Neural cell (in vitro differentiated cells): ENCODE measurements at regions not wholly inside any gene's neighbourhood (a gene's known extent, or its start where the extent isn't known, plus 50 kb on each side); places are given as distances from the start of the nearest gene placed in this dataset.

ENCODE experiments used
- H2AFZ ChIP-seq: fragments of 200-600, 300-800 bp; sonication (generic), shearing (Covaris generic); 2 replicates; pipeline ENCODE4 v1.6.0; 2014; ENCODE audit warnings: low read depth, mild to moderate bottlenecking, antibody characterized with exemption, low read length, moderate library complexity
- H3F3A ChIP-seq: fragments of 200-600 bp; shearing (Covaris generic); 2 replicates; pipeline ENCODE4 v1.6.1; 2016; ENCODE audit warnings: mild to moderate bottlenecking, moderate library complexity, mixed read lengths, antibody characterized with exemption, low read length; ENCODE audit not compliant: insufficient read depth, poor library complexity, severe bottlenecking
- H3K27ac ChIP-seq: fragments of 200-600, 300-800 bp; sonication (generic), shearing (Covaris generic); 2 replicates; pipeline ENCODE4 v1.5.1; 2014; ENCODE audit warnings: mild to moderate bottlenecking, low read length, moderate library complexity
- H3K27me3 ChIP-seq: fragments of 300-800, 200-600 bp; sonication (generic), shearing (Covaris generic); 2 replicates; pipeline ENCODE4 v1.6.0; 2014; ENCODE audit warnings: mild to moderate bottlenecking, low read depth, low read length, moderate library complexity; ENCODE audit not compliant: insufficient read depth
- H3K36me3 ChIP-seq: fragments of 300-800, 200-600 bp; sonication (generic), shearing (Covaris generic); 2 replicates; pipeline ENCODE4 v1.5.1; 2014; ENCODE audit warnings: mild to moderate bottlenecking, antibody characterized with exemption, low read length, moderate library complexity; ENCODE audit not compliant: insufficient read depth
- H3K4me2 ChIP-seq: fragments of 300-800, 200-600 bp; sonication (generic), shearing (Covaris generic); 2 replicates; pipeline ENCODE4 v1.6.0; 2014; ENCODE audit warnings: mild to moderate bottlenecking, low read length
- H3K4me3 ChIP-seq: fragments of 300-800, 200-600 bp; sonication (generic), shearing (Covaris generic); 2 replicates; pipeline ENCODE4 v1.5.1; 2014; ENCODE audit warnings: mild to moderate bottlenecking, low read length, moderate library complexity
- H3K79me2 ChIP-seq: fragments of 200-600 bp; shearing (Covaris generic); replicated peaks from 2 replicates; pipeline ENCODE4 v1.6.0; 2014; ENCODE audit warnings: mild to moderate bottlenecking, low read length, moderate library complexity; ENCODE audit not compliant: insufficient read depth
- H3K9ac ChIP-seq: fragments of 300-800, 200-600 bp; sonication (generic), shearing (Covaris generic); 2 replicates; pipeline ENCODE4 v1.6.1; 2016; ENCODE audit warnings: mild to moderate bottlenecking, low read length, mixed read lengths
- H3K9me2 ChIP-seq: fragments of 200-600 bp; shearing (Covaris generic); 2 replicates; pipeline ENCODE4 v1.6.1; 2016; ENCODE audit warnings: mild to moderate bottlenecking, low read length, mixed read lengths; ENCODE audit not compliant: insufficient read depth
- H3K9me3 ChIP-seq: fragments of 200-600, 300-800 bp; sonication (generic), shearing (Covaris generic); 2 replicates; pipeline ENCODE4 v1.6.1; 2016; ENCODE audit warnings: mild to moderate bottlenecking, mixed run types, low read length, moderate library complexity, mixed read lengths
- H4K20me1 ChIP-seq: fragments of 200-600 bp; shearing (Covaris generic); 2 replicates; pipeline ENCODE4 v1.6.1; 2016; ENCODE audit warnings: mild to moderate bottlenecking, mixed run types; ENCODE audit not compliant: insufficient read depth
- CTCF ChIP-seq: fragments of 450-650 bp; IDR thresholded peaks from 2 replicates; pipeline ENCODE4 v1.5.1; 2014; ENCODE audit warnings: antibody characterized with exemption, mild to moderate bottlenecking, moderate library complexity; ENCODE audit not compliant: poor library complexity, severe bottlenecking
- EP300 ChIP-seq: fragments of 450-650 bp; conservative IDR thresholded peaks from 2 replicates; pipeline ENCODE4 v1.6.1; 2014; ENCODE audit warnings: antibody characterized with exemption, mild to moderate bottlenecking, moderate library complexity; ENCODE audit not compliant: poor library complexity, severe bottlenecking
- EZH2 ChIP-seq: fragments of 200-600, 300-800 bp; shearing (Covaris generic), sonication (generic); IDR thresholded peaks from 2 replicates; pipeline ENCODE4 v1.6.1; 2014; ENCODE audit warnings: antibody characterized with exemption, low read length, borderline replicate concordance, mild to moderate bottlenecking; ENCODE audit not compliant: insufficient read depth, poor library complexity, severe bottlenecking
- MXI1 ChIP-seq: fragments of 450-650 bp; conservative IDR thresholded peaks from 2 replicates; pipeline ENCODE4 v1.6.1; 2014; ENCODE audit warnings: antibody characterized with exemption, mild to moderate bottlenecking; ENCODE audit not compliant: poor library complexity, severe bottlenecking
- POLR2AphosphoS5 ChIP-seq: IDR thresholded peaks from 2 replicates; pipeline ENCODE4 v1.6.1; 2012
- RAD21 ChIP-seq: fragments of 450-650 bp; conservative IDR thresholded peaks from 2 replicates; pipeline ENCODE4 v1.6.1; 2014; ENCODE audit warnings: antibody characterized with exemption, mild to moderate bottlenecking, moderate library complexity
- REST ChIP-seq: IDR thresholded peaks from 2 replicates; pipeline ENCODE4 v1.6.1; 2012; ENCODE audit warnings: borderline replicate concordance
- SMC3 ChIP-seq: fragments of 450-650 bp; conservative IDR thresholded peaks from 2 replicates; pipeline ENCODE4 v1.6.1; 2014; ENCODE audit warnings: antibody characterized with exemption, mild to moderate bottlenecking, moderate library complexity; ENCODE audit not compliant: poor library complexity

GRCh38 chr20:16115911-16116552 lies 457.2 kb downstream of the KIF16B start:
- no peak overlapping the region for H3K4me2 ChIP-seq
- H3K27ac ChIP-seq: no peak overlapping the region
- H3F3A ChIP-seq: no peaks in the 10 kb centered on the region
- H3K79me2 ChIP-seq: no peaks in the 10 kb centered on the region
- H3K9me3 ChIP-seq: no peaks in the 10 kb centered on the region
- H3K4me3 ChIP-seq: no peak overlapping the region
- H3K36me3 ChIP-seq: no peaks in the 10 kb centered on the region
- no peak overlapping the region for H3K9ac ChIP-seq
- no peaks in the 10 kb centered on the region for H3K27me3 ChIP-seq
- TF ChIP-seq REST: no peak
- TF ChIP-seq EP300: no peak
- no peak for TF ChIP-seq EZH2
- no peak for TF ChIP-seq RAD21
- no peak for TF ChIP-seq POLR2AphosphoS5
- TF ChIP-seq CTCF: no peak
- no peak for TF ChIP-seq MXI1
- no peak for TF ChIP-seq SMC3
- H2AFZ ChIP-seq: no peak overlapping the region
- no peaks in the 10 kb centered on the region for H4K20me1 ChIP-seq
- H3K9me2 ChIP-seq: no peaks in the 10 kb centered on the region

- no peak overlapping the region for H3K27ac ChIP-seq
- H3K79me2 ChIP-seq: no peaks in the 10 kb centered on the region
- H3K4me3 ChIP-seq: no peak overlapping the region
- H3K36me3 ChIP-seq: no peaks in the 10 kb centered on the region
- H3K4me2 ChIP-seq: no peak overlapping the region
- no peaks in the 10 kb centered on the region for H3K27me3 ChIP-seq
- no peak overlapping the region for H2AFZ ChIP-seq
- no peaks in the 10 kb centered on the region for H4K20me1 ChIP-seq
- no peaks in the 10 kb centered on the region for H3K9me3 ChIP-seq
- no peak for TF ChIP-seq EP300
- no peak for TF ChIP-seq SMC3
- no peak for TF ChIP-seq RAD21
- TF ChIP-seq REST: no peak
- TF ChIP-seq POLR2AphosphoS5: no peak
- no peaks in the 10 kb centered on the region for H3F3A ChIP-seq
- H3K9me2 ChIP-seq: no peaks in the 10 kb centered on the region
- no peak overlapping the region for H3K9ac ChIP-seq
Observed at GRCh38 chr20:16113736-16114135, 459.5 kb downstream of the KIF16B start.
